ENCODE measurements at regions not wholly inside any gene's neighbourhood (a gene's known extent, or its start where the extent isn't known, plus 50 kb on each side); places are given as distances from the start of the nearest gene placed in this dataset.

- ATAC-seq (no peak), DNase-seq (no peak)
- intact Hi-C loops (cut with DNase I, micrococcal nuclease): no loop called here
- Histone ChIP-seq H3K4me3 (no peak overlapping the region), H3K4me1 (ENCODE audit: low read depth) (no peaks in the 10 kb centered on the region), H3K36me3 (ENCODE audit: low read depth) (no peaks in the 10 kb centered on the region), H3K9me3 (peaks cover 4% of the 10 kb centered on the region)
- TF ChIP-seq CTCF (IDR thresholded peaks at IDR 0.05): no peak
Measured at GRCh38 chr4:60562334-60562733, 637.8 kb upstream of the ADGRL3 start.

DNA sequence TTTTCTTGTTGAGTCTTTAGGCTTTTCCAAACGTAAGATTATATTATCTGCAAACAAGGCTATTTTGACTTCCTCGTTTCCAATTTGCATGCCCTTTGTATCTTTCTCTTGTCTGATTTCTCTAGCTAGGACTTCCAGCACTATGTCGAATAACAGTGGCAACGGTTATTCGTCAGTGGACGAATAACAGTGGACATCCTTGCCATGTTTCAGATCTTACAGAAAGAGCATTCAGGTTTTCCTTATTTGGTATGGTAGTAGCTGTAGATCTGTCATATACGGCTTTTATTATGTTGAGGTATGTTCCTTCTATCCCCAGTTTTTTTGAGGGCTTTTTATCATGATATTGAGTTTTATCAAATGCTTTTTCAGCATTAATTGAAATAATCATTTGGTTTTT is 634.6 kb upstream of the ADGRL3 start:
- DNase-seq (no peak), ATAC-seq (no peak)
- peaks cover 15% of the 10 kb centered on the region for H3K9me3 ChIP-seq
- H3K4me3 ChIP-seq: no peak overlapping the region
- no peaks in the 10 kb centered on the region for H3K4me1 ChIP-seq (ENCODE audit: low read depth)
- no peaks in the 10 kb centered on the region for H3K36me3 ChIP-seq (ENCODE audit: low read depth)
- no peak for TF ChIP-seq CTCF (IDR thresholded peaks at IDR 0.05)
- intact Hi-C loops (cut with DNase I, micrococcal nuclease): no loop called here

- H3K36me3 ChIP-seq (ENCODE audit: low read depth): no peaks in the 10 kb centered on the region
- H3K4me3 ChIP-seq: no peak overlapping the region
- H3K9me3 ChIP-seq: peaks cover 8% of the 10 kb centered on the region
- intact Hi-C loops (cut with DNase I, micrococcal nuclease): no loop called here
- no peak for ATAC-seq
- DNase-seq: no peak
- no peak for TF ChIP-seq CTCF (IDR thresholded peaks at IDR 0.05)
- no peaks in the 10 kb centered on the region for H3K4me1 ChIP-seq (ENCODE audit: low read depth)
Measured at GRCh38 chr4:60575336-60575735, 624.8 kb upstream of the ADGRL3 start.

- intact Hi-C loops (cut with DNase I, micrococcal nuclease): no loop called here
- peaks cover 8% of the 10 kb centered on the region for H3K9me3 ChIP-seq
- H3K4me3 ChIP-seq: no peak overlapping the region
- no peak for ATAC-seq
- no peak for DNase-seq
- no peak for TF ChIP-seq CTCF (IDR thresholded peaks at IDR 0.05)
- H3K4me1 ChIP-seq (ENCODE audit: low read depth): no peaks in the 10 kb centered on the region
- no peaks in the 10 kb centered on the region for H3K36me3 ChIP-seq (ENCODE audit: low read depth)
Measured at GRCh38 chr4:60579335-60579734, 620.8 kb upstream of the ADGRL3 start.

DNA sequence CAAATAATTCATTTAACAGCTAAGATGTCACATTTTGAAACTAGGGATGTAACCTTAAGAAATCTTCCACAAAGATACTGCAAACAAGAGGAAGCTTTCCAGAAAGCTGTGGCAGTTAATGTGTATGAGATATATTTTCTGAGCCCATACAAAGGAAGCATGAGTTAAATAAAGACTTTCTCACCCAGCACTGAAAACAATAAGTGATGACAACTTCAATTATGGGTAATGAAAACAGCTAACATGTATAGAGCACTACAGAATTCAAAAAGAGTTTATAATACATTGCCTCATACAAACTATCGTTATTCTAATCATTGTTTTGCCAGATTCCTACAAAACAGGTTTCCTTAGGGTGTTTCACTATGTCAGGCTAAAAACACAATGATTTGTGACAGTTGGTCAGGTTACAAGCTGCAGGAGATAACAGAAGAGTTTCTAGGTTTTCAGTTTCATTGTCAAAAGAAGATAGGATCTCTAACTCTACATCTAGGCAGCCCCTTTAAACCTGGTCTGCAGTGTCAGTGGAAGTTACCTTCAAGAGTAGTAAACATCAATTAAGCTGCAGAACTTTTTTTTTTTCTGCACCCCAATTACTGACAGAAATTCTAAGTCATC is 618.1 kb upstream of the ADGRL3 start:
- intact Hi-C loops (cut with DNase I, micrococcal nuclease): no loop called here
- DNase-seq (no peak), ATAC-seq (no peak)
- Histone ChIP-seq H3K4me1 (ENCODE audit: low read depth) (no peaks in the 10 kb centered on the region), H3K4me3 (no peak overlapping the region), H3K9me3 (peaks cover 8% of the 10 kb centered on the region), H3K36me3 (ENCODE audit: low read depth) (no peaks in the 10 kb centered on the region)
- no peak for TF ChIP-seq CTCF (IDR thresholded peaks at IDR 0.05)

DNA sequence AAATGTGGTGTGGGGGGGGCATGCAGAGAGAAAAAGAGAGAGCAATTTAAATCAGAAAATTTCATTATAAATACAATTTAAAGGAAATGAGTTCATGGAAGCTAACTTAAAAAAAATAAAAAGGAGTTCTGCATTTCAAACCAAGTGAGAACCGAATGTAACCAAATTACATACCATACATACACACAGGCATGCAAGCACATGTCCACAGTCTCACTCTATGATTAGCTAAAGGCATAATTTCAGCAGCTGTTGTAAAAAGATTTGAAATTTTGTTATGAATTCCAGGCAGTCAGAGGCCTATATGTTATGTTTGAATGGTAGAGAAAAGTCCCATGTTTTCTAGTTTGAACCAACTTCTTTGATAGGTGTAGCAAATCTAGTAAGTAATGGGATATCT is 611.6 kb upstream of the ADGRL3 start:
- TF ChIP-seq CTCF (IDR thresholded peaks at IDR 0.05): no peak
- H3K9me3 ChIP-seq: peaks cover 2% of the 10 kb centered on the region
- no peak overlapping the region for H3K4me3 ChIP-seq
- no peaks in the 10 kb centered on the region for H3K4me1 ChIP-seq (ENCODE audit: low read depth)
- no peaks in the 10 kb centered on the region for H3K36me3 ChIP-seq (ENCODE audit: low read depth)
- ATAC-seq (no peak), DNase-seq (no peak)
- intact Hi-C loops (cut with DNase I, micrococcal nuclease): no loop called here
